IPS-NIHi7 (cell line): ENCODE measurements at regions not wholly inside any gene's neighbourhood (a gene's known extent, or its start where the extent isn't known, plus 50 kb on each side); places are given as distances from the start of the nearest gene placed in this dataset.
A peak's percentile ranks its signal among the peaks of the same experiment; 100 is the strongest.

Experiments
- DNase-seq: peaks from one replicate; pipeline ENCODE4 v3.0.0; 2012; ENCODE audit warnings: mixed read lengths; ENCODE audit errors: extremely low spot score

DNA sequence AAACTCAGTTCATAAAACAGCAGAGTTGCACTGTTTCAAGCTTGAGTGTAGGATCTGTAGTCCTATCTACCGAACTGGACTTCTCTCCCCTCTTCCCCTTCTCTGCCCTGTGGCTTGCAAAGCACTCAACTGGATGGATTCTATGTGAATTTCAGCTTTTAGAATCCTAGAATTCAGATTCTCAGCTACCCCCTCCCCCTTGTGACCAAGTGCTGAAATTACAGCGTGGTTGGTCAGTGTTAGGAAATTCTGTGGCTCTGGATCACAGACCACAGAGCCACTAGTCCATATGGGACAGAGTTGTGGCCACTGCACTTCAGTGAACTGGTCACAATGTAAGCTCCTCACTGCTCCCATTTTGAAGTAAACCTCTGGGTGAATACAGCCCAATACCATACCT lies 64.6 kb upstream of the TRPC5 start:
- peak; percentile 68 for DNase-seq

DNA sequence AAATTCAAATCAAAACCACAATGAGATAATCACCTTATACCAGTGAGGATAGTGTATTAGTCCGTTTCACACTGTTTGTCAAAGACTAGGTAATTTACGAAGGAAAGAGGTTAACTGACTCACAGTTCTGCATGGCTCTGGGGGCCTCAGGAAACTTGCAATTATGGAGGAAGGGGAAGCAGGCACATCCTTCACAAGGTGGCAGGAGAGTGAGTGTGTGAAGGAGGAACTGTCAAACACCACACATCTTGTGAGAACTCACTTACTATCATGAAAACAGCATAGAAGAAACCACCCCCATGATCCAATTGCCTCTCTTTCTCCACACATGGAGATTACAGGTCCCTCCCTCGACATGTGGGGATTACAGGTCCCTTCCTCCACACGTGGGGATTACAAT lies 54.7 kb upstream of the TRPC5 start:
- DNase-seq, result no peak
